Left lung (tissue), 4 donors: ENCODE measurements at regions not wholly inside any gene's neighbourhood (a gene's known extent, or its start where the extent isn't known, plus 50 kb on each side); places are given as distances from the start of the nearest gene placed in this dataset.
"Not testable (repeated sequence)": the region's sequence is repeated elsewhere in the genome, so short reads cannot be mapped to it uniquely, and the experiment has no call there.

Experiments
- ATAC-seq: fragments of 200-7000 bp; cut with Tn5 transposase; one replicate; pipeline ENCODE4 v1.9.1; 2020; ENCODE audit warnings: moderate library complexity
- DNase-seq, 4 donors: peaks; one replicate each; pipeline ENCODE4 v3.0.0-alpha.2; 2013 to 2020
- H3K27ac ChIP-seq, 2 donors: fragments of 200-600 bp; sonication (generic) in 1 of 2; one replicate each; pipeline versions ENCODE4 v1.5.0 to v1.8.0; 2020 to 2021
- H3K27me3 ChIP-seq, 2 donors: fragments of 200-600 bp; sonication (generic) in 1 of 2; one replicate each; pipeline versions ENCODE4 v1.5.0 to v1.8.0; 2020 to 2021
- H3K36me3 ChIP-seq, 2 donors: fragments of 200-600 bp; sonication (generic) in 1 of 2; one replicate each; pipeline versions ENCODE4 v1.5.0 to v1.8.0; 2020 to 2021
- H3K4me1 ChIP-seq, 2 donors: fragments of 200-600 bp; one replicate each; pipeline ENCODE4 v1.8.0; 2021
- H3K4me3 ChIP-seq, 2 donors: fragments of 200-600 bp; sonication (generic) in 1 of 2; one replicate each; pipeline versions ENCODE4 v1.5.0 to v1.8.0; 2020 to 2021; ENCODE audit warnings: mild to moderate bottlenecking in 1 of 2
- H3K9me3 ChIP-seq, 2 donors: fragments of 200-600 bp; sonication (generic) in 1 of 2; one replicate each; pipeline versions ENCODE4 v1.5.0 to v1.8.0; 2020 to 2021
- intact Hi-C, 2 donors: fragments of 100-400 bp; cut with DNase I; formaldehyde crosslinking; loops; one replicate each; pipeline versions ENCODE4 v1.11.2 to v1.14.2; 2022
- TF ChIP-seq, protein P1 (sequence below), 2 donors: fragments of 200-600 bp; sonication (generic) in 1 of 2; IDR thresholded peaks; one replicate each; pipeline versions ENCODE4 v1.5.0 to v1.8.0; 2021; ENCODE audit warnings: antibody characterized with exemption in 2 of 2
- donor health status: DM: no; HTN: yes; CAD: no.
- donor health status: DM: no; HTN: no; CAD: no.

DNA sequence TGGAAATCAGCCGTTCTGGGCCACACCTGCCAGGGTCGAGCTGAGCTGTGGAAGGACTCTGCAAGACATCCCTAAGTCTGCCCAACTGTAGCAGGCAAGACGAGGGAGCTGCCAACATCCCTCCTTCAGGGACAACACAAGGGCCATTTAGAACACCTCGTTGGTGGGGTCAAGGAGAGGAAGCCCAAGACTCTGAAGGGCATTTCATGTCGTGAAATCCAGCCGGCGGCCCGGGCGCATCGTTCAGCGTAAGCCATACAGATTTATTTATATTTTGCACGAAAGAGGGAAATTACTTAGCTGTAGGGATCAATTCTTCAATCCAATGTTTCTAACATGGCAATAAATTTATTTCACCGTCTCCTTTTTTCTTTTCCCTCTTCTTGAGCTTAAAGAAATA, 101.7 kb upstream of the ZC3H12A start:
- DNase-seq, result no peak
- Histone ChIP-seq H3K27me3 (no peaks in the 10 kb centered on the region), H3K9me3 (no peaks in the 10 kb centered on the region), H3K4me1 (no peaks in the 10 kb centered on the region), H3K27ac (no peak overlapping the region), H3K4me3 (no peak overlapping the region), H3K36me3 (no peaks in the 10 kb centered on the region)
- TF ChIP-seq, protein P1, sequence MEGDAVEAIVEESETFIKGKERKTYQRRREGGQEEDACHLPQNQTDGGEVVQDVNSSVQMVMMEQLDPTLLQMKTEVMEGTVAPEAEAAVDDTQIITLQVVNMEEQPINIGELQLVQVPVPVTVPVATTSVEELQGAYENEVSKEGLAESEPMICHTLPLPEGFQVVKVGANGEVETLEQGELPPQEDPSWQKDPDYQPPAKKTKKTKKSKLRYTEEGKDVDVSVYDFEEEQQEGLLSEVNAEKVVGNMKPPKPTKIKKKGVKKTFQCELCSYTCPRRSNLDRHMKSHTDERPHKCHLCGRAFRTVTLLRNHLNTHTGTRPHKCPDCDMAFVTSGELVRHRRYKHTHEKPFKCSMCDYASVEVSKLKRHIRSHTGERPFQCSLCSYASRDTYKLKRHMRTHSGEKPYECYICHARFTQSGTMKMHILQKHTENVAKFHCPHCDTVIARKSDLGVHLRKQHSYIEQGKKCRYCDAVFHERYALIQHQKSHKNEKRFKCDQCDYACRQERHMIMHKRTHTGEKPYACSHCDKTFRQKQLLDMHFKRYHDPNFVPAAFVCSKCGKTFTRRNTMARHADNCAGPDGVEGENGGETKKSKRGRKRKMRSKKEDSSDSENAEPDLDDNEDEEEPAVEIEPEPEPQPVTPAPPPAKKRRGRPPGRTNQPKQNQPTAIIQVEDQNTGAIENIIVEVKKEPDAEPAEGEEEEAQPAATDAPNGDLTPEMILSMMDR (IDR thresholded peaks at IDR 0.05), result no peak
- intact Hi-C loops, result no loop called here
- no peak for ATAC-seq

DNA sequence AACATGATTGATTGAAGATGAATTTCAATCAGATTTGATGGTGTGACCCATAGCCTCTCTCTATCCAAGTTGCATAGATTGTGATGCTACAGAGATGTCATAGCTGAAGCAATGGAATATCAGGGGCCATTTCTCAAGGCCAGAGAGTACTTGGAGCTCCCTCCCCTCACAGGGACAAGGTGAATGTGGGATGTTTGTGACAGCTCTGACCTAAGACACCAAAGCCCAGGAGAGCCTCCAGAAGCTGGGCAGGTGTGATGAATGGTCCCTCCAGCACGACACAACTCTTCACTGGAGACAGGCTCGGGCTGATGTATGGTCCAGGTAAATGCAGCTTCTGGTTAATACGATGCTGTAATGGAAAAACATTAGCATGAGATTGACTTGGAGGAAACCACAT, 101.0 kb upstream of the ZC3H12A start:
- ATAC-seq, result no peak

DNA sequence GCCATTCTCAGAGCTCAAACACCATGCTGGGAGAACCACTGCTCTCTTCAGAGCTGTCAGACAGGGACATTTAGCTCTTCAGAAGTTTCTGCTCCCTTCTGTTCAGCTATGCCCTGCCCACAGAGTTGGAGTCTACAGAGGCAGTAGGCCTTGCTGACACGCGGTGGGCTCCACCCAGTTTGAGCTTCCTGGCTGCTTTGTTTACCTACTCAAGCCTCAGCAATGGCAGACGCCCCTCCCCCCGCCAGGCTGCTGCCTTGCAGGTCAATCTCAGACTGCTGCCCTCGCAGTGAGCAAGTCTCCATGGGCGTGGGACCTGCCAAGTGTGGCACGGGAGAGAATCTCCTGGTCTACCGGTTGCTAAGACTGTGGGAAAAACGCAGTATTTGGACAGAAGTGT, 93.8 kb upstream of the ZC3H12A start:
- H3K4me1 ChIP-seq, H3K27ac ChIP-seq, ATAC-seq, DNase-seq, H3K4me3 ChIP-seq, H3K9me3 ChIP-seq, intact Hi-C loops, H3K36me3 ChIP-seq: not testable (repeated sequence)
- peaks cover 0 to 26% of the 10 kb centered on the region in 2 donors for H3K27me3 ChIP-seq

More for the DNA sequence above, 101.0 kb upstream of the ZC3H12A start:
- intact Hi-C loops, result no loop called here
- Histone ChIP-seq H3K4me1 (no peaks in the 10 kb centered on the region), H3K36me3 (no peaks in the 10 kb centered on the region), H3K27ac (no peak overlapping the region), H3K9me3 (no peaks in the 10 kb centered on the region), H3K27me3 (no peaks in the 10 kb centered on the region), H3K4me3 (no peak overlapping the region)
- TF ChIP-seq, protein P1 (IDR thresholded peaks at IDR 0.05), result no peak
- DNase-seq, result no peak

DNA sequence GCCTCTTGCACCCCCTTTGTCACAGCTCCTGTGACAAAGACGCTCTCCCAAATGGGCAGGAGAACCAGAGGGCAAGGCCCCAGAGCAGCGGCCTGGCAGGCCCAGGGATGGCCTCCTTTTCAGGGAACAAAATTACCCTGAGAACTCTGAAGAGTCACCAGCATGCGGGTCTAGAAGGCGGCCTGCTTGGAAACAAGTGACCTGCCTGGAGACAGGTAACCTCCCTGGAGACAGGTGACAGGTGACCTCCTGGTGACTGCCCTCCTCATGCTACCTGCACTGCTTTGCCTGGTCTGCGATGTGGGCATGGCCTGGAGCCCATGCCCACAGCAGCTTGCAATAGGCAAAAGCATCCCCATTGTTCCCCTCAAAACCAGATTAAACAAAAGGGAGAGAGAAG, 86.5 kb upstream of the ZC3H12A start:
- Histone ChIP-seq H3K9me3 (no peaks in the 10 kb centered on the region), H3K27ac (no peak overlapping the region), H3K36me3 (no peaks in the 10 kb centered on the region), H3K4me3 (no peak overlapping the region), H3K4me1 (no peaks in the 10 kb centered on the region), H3K27me3 (peaks cover 0 to 34% of the 10 kb centered on the region in 2 donors)
- intact Hi-C loops, result no loop called here
- ATAC-seq (no peak), DNase-seq (no peak)
- TF ChIP-seq, protein P1 (IDR thresholded peaks at IDR 0.05), result no peak

- intact Hi-C loops, result no loop called here
- no peak for ATAC-seq
Observed at GRCh38 chr1:37389327-37389726, 85.1 kb upstream of the ZC3H12A start.

More at GRCh38 chr1:37389327-37389726, 85.1 kb upstream of the ZC3H12A start:
- Histone ChIP-seq H3K4me3 (no peak overlapping the region), H3K27me3 (peaks cover 0 to 48% of the 10 kb centered on the region in 2 donors), H3K27ac (no peak overlapping the region), H3K9me3 (no peaks in the 10 kb centered on the region), H3K4me1 (no peaks in the 10 kb centered on the region), H3K36me3 (no peaks in the 10 kb centered on the region)
- DNase-seq, result no peak
- TF ChIP-seq, protein P1 (IDR thresholded peaks at IDR 0.05), result no peak
